GM12878 (cell line): ENCODE measurements at regions not wholly inside any gene's neighbourhood (a gene's known extent, or its start where the extent isn't known, plus 50 kb on each side); places are given as distances from the start of the nearest gene placed in this dataset.

Experiments used
- ASH2L ChIP-seq: fragments of 300-600, 200-600 bp; sonication (generic); IDR thresholded peaks from 2 replicates; pipeline ENCODE4 v1.6.1; 2017; ENCODE audit warnings: low read depth, mild to moderate bottlenecking, borderline replicate concordance
- BCL11A ChIP-seq: IDR thresholded peaks from 2 replicates; pipeline ENCODE4 v1.6.1; 2011; ENCODE audit warnings: low read depth, low read length
- BRCA1 ChIP-seq: IDR thresholded peaks from 2 replicates; pipeline ENCODE4 v1.6.1; 2011; ENCODE audit warnings: low read depth, low read length, improper control_type of control experiment
- CHD1 ChIP-seq: IDR thresholded peaks from 2 replicates; pipeline ENCODE4 v1.6.1; 2012; ENCODE audit warnings: low read depth, low read length, improper control_type of control experiment
- EED ChIP-seq: sonication (generic); IDR thresholded peaks from 2 replicates; pipeline ENCODE4 v1.6.1; 2016; ENCODE audit warnings: antibody characterized with exemption, low read depth
- NFYA ChIP-seq: IDR thresholded peaks from 2 replicates; pipeline ENCODE4 v1.6.1; 2011; ENCODE audit warnings: low read depth, mild to moderate bottlenecking, low read length, improper control_type of control experiment, borderline replicate concordance
- REST ChIP-seq: IDR thresholded peaks from 2 replicates; pipeline ENCODE4 v1.6.1; 2012; ENCODE audit warnings: mild to moderate bottlenecking, low read depth, low read length
- RFX5 ChIP-seq: IDR thresholded peaks from 2 replicates; pipeline ENCODE4 v1.6.1; 2011; ENCODE audit warnings: low read depth, low read length, improper control_type of control experiment
- ZSCAN29 ChIP-seq: fragments of 450-650 bp; IDR thresholded peaks from 2 replicates; pipeline ENCODE4 v1.6.1; 2017; ENCODE audit warnings: mild to moderate bottlenecking, moderate library complexity
- TF ChIP-seq, protein P1 (sequence below): IDR thresholded peaks from 2 replicates; pipeline ENCODE4 v1.6.1; 2011; ENCODE audit warnings: borderline replicate concordance, low read depth, mild to moderate bottlenecking, moderate library complexity, mixed read lengths, low read length; ENCODE audit not compliant: insufficient read depth; ENCODE audit errors: extremely low read length
- TF ChIP-seq, protein P2 (sequence below): fragments of 450-650 bp; IDR thresholded peaks from 2 replicates; pipeline ENCODE4 v1.6.1; 2018; ENCODE audit warnings: mild to moderate bottlenecking, low read depth, moderate library complexity; ENCODE audit not compliant: partially characterized antibody
- TF ChIP-seq, protein P3 (sequence below): fragments of 450-650 bp; IDR thresholded peaks from 2 replicates; pipeline ENCODE4 v1.6.1; 2017; ENCODE audit warnings: borderline replicate concordance

DNA sequence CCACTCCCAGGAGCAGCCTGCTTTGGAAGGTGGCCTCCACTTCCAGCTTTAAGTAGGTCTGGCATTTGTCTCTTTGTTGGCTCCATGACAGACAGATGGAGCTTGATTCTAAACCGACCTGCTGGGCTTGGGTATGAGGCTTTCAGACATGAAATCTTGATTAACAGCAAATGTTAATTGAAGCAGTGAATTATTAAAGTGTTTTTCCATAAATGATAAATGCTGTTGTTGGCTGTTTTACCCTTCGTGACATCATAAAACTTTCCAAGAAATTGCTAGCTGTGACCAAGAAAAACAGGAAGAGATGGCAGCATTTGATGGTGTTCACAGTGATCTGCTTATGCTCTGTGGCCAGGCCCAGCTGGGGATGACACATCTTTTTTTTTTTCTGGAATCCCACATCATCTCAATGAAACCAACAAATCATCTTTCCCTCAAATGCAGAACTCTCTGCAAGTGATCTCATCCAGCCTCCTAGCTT lies 66.1 kb downstream of the RBMXL2 start (continued):
- no peak for TF ChIP-seq REST
- TF ChIP-seq CHD1, result no peak
- TF ChIP-seq, protein P1, sequence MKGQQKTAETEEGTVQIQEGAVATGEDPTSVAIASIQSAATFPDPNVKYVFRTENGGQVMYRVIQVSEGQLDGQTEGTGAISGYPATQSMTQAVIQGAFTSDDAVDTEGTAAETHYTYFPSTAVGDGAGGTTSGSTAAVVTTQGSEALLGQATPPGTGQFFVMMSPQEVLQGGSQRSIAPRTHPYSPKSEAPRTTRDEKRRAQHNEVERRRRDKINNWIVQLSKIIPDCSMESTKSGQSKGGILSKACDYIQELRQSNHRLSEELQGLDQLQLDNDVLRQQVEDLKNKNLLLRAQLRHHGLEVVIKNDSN, result no peak
- TF ChIP-seq, protein P2, sequence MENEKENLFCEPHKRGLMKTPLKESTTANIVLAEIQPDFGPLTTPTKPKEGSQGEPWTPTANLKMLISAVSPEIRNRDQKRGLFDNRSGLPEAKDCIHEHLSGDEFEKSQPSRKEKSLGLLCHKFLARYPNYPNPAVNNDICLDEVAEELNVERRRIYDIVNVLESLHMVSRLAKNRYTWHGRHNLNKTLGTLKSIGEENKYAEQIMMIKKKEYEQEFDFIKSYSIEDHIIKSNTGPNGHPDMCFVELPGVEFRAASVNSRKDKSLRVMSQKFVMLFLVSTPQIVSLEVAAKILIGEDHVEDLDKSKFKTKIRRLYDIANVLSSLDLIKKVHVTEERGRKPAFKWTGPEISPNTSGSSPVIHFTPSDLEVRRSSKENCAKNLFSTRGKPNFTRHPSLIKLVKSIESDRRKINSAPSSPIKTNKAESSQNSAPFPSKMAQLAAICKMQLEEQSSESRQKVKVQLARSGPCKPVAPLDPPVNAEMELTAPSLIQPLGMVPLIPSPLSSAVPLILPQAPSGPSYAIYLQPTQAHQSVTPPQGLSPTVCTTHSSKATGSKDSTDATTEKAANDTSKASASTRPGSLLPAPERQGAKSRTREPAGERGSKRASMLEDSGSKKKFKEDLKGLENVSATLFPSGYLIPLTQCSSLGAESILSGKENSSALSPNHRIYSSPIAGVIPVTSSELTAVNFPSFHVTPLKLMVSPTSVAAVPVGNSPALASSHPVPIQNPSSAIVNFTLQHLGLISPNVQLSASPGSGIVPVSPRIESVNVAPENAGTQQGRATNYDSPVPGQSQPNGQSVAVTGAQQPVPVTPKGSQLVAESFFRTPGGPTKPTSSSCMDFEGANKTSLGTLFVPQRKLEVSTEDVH, result no peak
- TF ChIP-seq NFYA, result no peak
- no peak for TF ChIP-seq ZSCAN29
- TF ChIP-seq RFX5, result no peak
- no peak for TF ChIP-seq BRCA1
- TF ChIP-seq, protein P3, sequence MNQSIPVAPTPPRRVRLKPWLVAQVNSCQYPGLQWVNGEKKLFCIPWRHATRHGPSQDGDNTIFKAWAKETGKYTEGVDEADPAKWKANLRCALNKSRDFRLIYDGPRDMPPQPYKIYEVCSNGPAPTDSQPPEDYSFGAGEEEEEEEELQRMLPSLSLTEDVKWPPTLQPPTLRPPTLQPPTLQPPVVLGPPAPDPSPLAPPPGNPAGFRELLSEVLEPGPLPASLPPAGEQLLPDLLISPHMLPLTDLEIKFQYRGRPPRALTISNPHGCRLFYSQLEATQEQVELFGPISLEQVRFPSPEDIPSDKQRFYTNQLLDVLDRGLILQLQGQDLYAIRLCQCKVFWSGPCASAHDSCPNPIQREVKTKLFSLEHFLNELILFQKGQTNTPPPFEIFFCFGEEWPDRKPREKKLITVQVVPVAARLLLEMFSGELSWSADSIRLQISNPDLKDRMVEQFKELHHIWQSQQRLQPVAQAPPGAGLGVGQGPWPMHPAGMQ, result no peak
- no peak for TF ChIP-seq ASH2L
- TF ChIP-seq EED, result no peak
- no peak for TF ChIP-seq BCL11A
